ENCODE measurements at regions not wholly inside any gene's neighbourhood (a gene's known extent, or its start where the extent isn't known, plus 50 kb on each side); places are given as distances from the start of the nearest gene placed in this dataset.

DNA sequence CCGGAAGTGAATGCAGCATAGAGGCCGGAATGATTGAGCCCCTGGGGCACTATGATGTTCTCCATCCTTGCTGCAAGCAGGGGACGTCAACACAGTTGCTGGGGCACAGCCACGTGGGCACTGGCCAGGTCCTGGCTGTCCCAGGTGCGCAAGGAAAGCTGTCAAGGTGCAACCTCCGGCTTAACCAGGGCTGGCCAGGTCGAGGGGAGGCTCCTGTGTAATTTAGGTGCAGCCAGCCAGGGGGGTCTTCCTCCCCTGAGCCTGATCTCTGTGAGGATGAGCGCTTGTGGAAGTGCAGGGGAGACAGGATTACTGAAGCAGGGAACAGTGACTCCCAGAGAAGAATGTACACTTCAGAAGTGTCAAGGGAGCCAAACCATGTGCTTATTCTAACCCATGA lies 852.8 kb upstream of the TMEM132C start (continued):
- TF ChIP-seq BHLHE40 (IDR thresholded peaks at IDR 0.05; ENCODE audit: borderline replicate concordance in 1 of 2, low read depth in 2 of 2, low read length in 1 of 2) (no peak), POLR2A (IDR thresholded peaks at IDR 0.05; ENCODE audit: low read depth, low read length) (no peak)

DNA sequence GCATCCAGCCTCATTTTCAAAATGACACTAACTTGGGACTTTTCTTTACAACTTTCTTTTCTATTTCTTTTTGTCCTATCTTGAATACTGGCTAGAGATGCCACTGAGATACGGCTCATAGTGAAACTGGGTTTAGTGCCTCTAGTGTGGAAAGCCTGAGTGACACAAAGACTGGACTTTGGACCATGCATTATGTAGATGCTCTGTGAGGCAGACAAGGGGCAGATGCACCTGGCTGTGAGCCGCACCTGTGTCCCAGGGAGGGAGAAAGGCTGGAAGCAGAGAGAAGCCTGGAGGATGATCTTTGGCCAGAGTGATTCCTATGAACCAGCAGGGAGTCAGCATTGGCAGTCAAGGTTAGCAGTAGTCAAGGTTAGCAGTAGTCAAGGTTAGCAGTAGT lies 852.3 kb upstream of the TMEM132C start:
- H3K27ac ChIP-seq (ENCODE audit: control insufficient read depth, insufficient read depth), result no peak overlapping the region
- ChIA-PET CTCF (no interaction called here), SMC1A (ENCODE audit: uncharacterized antibody, unreplicated experiment) (no interaction called here)
- TF ChIP-seq, protein P1, sequence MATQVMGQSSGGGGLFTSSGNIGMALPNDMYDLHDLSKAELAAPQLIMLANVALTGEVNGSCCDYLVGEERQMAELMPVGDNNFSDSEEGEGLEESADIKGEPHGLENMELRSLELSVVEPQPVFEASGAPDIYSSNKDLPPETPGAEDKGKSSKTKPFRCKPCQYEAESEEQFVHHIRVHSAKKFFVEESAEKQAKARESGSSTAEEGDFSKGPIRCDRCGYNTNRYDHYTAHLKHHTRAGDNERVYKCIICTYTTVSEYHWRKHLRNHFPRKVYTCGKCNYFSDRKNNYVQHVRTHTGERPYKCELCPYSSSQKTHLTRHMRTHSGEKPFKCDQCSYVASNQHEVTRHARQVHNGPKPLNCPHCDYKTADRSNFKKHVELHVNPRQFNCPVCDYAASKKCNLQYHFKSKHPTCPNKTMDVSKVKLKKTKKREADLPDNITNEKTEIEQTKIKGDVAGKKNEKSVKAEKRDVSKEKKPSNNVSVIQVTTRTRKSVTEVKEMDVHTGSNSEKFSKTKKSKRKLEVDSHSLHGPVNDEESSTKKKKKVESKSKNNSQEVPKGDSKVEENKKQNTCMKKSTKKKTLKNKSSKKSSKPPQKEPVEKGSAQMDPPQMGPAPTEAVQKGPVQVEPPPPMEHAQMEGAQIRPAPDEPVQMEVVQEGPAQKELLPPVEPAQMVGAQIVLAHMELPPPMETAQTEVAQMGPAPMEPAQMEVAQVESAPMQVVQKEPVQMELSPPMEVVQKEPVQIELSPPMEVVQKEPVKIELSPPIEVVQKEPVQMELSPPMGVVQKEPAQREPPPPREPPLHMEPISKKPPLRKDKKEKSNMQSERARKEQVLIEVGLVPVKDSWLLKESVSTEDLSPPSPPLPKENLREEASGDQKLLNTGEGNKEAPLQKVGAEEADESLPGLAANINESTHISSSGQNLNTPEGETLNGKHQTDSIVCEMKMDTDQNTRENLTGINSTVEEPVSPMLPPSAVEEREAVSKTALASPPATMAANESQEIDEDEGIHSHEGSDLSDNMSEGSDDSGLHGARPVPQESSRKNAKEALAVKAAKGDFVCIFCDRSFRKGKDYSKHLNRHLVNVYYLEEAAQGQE (IDR thresholded peaks at IDR 0.05; ENCODE audit: low read depth, low read length), result no peak
- TF ChIP-seq, protein P2, sequence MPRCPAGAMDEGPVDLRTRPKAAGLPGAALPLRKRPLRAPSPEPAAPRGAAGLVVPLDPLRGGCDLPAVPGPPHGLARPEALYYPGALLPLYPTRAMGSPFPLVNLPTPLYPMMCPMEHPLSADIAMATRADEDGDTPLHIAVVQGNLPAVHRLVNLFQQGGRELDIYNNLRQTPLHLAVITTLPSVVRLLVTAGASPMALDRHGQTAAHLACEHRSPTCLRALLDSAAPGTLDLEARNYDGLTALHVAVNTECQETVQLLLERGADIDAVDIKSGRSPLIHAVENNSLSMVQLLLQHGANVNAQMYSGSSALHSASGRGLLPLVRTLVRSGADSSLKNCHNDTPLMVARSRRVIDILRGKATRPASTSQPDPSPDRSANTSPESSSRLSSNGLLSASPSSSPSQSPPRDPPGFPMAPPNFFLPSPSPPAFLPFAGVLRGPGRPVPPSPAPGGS (IDR thresholded peaks at IDR 0.05; ENCODE audit: borderline replicate concordance, insufficient read depth, low read depth, low read length, poor library complexity, severe bottlenecking), result no peak
- TF ChIP-seq ZNF274 (IDR thresholded peaks at IDR 0.05; ENCODE audit: insufficient read depth, insufficient read length) (no peak), KLF5 (IDR thresholded peaks at IDR 0.05; ENCODE audit: partially characterized antibody) (no peak), ZNF24 (IDR thresholded peaks at IDR 0.05) (no peak)
- TF ChIP-seq, protein P3, sequence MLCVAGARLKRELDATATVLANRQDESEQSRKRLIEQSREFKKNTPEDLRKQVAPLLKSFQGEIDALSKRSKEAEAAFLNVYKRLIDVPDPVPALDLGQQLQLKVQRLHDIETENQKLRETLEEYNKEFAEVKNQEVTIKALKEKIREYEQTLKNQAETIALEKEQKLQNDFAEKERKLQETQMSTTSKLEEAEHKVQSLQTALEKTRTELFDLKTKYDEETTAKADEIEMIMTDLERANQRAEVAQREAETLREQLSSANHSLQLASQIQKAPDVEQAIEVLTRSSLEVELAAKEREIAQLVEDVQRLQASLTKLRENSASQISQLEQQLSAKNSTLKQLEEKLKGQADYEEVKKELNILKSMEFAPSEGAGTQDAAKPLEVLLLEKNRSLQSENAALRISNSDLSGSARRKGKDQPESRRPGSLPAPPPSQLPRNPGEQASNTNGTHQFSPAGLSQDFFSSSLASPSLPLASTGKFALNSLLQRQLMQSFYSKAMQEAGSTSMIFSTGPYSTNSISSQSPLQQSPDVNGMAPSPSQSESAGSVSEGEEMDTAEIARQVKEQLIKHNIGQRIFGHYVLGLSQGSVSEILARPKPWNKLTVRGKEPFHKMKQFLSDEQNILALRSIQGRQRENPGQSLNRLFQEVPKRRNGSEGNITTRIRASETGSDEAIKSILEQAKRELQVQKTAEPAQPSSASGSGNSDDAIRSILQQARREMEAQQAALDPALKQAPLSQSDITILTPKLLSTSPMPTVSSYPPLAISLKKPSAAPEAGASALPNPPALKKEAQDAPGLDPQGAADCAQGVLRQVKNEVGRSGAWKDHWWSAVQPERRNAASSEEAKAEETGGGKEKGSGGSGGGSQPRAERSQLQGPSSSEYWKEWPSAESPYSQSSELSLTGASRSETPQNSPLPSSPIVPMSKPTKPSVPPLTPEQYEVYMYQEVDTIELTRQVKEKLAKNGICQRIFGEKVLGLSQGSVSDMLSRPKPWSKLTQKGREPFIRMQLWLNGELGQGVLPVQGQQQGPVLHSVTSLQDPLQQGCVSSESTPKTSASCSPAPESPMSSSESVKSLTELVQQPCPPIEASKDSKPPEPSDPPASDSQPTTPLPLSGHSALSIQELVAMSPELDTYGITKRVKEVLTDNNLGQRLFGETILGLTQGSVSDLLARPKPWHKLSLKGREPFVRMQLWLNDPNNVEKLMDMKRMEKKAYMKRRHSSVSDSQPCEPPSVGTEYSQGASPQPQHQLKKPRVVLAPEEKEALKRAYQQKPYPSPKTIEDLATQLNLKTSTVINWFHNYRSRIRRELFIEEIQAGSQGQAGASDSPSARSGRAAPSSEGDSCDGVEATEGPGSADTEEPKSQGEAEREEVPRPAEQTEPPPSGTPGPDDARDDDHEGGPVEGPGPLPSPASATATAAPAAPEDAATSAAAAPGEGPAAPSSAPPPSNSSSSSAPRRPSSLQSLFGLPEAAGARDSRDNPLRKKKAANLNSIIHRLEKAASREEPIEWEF (IDR thresholded peaks at IDR 0.05; ENCODE audit: insufficient replicate concordance, low read depth, low read length), result no peak
- TF ChIP-seq, protein P4, sequence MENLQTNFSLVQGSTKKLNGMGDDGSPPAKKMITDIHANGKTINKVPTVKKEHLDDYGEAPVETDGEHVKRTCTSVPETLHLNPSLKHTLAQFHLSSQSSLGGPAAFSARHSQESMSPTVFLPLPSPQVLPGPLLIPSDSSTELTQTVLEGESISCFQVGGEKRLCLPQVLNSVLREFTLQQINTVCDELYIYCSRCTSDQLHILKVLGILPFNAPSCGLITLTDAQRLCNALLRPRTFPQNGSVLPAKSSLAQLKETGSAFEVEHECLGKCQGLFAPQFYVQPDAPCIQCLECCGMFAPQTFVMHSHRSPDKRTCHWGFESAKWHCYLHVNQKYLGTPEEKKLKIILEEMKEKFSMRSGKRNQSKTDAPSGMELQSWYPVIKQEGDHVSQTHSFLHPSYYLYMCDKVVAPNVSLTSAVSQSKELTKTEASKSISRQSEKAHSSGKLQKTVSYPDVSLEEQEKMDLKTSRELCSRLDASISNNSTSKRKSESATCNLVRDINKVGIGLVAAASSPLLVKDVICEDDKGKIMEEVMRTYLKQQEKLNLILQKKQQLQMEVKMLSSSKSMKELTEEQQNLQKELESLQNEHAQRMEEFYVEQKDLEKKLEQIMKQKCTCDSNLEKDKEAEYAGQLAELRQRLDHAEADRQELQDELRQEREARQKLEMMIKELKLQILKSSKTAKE (IDR thresholded peaks at IDR 0.05; ENCODE audit: low read depth, poor library complexity, severe bottlenecking), result no peak
- TF ChIP-seq, protein P5, sequence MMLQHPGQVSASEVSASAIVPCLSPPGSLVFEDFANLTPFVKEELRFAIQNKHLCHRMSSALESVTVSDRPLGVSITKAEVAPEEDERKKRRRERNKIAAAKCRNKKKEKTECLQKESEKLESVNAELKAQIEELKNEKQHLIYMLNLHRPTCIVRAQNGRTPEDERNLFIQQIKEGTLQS (IDR thresholded peaks at IDR 0.05; ENCODE audit: borderline replicate concordance, extremely low read depth, low read depth, low read length), result no peak

More for the DNA sequence above, 852.3 kb upstream of the TMEM132C start:
- Histone ChIP-seq H3K9me3 (replicated peaks; ENCODE audit: control insufficient read depth, insufficient read depth, low read length) (no peaks in the 10 kb centered on the region; the same call in 2 of the 3 replicates), H3K36me3 (ENCODE audit: control insufficient read depth in 2 of 2, insufficient read depth in 2 of 2, low read length in 1 of 2) (no peaks in the 10 kb centered on the region), H4K20me1 (ENCODE audit: control insufficient read depth, insufficient read depth) (no peaks in the 10 kb centered on the region), H3K4me2 (ENCODE audit: control insufficient read depth, insufficient read depth) (no peak overlapping the region), H3K9ac (ENCODE audit: control insufficient read depth, insufficient read depth, low read length) (no peak overlapping the region), H3K79me2 (ENCODE audit: control insufficient read depth, insufficient read depth, low read length) (no peaks in the 10 kb centered on the region), H3K4me1 (ENCODE audit: control insufficient read depth, insufficient read depth, low read length) (no peaks in the 10 kb centered on the region), H3K4me3 (no peak overlapping the region), H3K27me3 (replicated peaks in 1 of 2; ENCODE audit: control insufficient read depth in 2 of 2, insufficient read depth in 2 of 2, low read length in 1 of 2) (no peaks in the 10 kb centered on the region), H2AFZ (ENCODE audit: control insufficient read depth, low read depth, low read length) (no peak overlapping the region)
- in situ Hi-C loops (cut with MboI), result no loop called here
- ChIA-PET RAD21 (ENCODE audit: unreplicated experiment) (no interaction called here), POLR2A (no interaction called here)
- WGBS (ENCODE audit: insufficient coverage, insufficient replicate concordance, low lambda C conversion rate, missing lambda C conversion rate), result 26% methylated on average over 2 of the region's 2 CpGs
- ATAC-seq, result no peak
- no TSS peak for BruUV-seq (replicated peaks)
- no peak for DNase-seq (ENCODE audit: low read depth, low spot score)
- intact Hi-C loops (cut with micrococcal nuclease; ENCODE audit: unreplicated experiment), result no loop called here
- FAIRE-seq, result no peak
